ENCODE measurements at regions not wholly inside any gene's neighbourhood (a gene's known extent, or its start where the extent isn't known, plus 50 kb on each side); places are given as distances from the start of the nearest gene placed in this dataset.

DNA sequence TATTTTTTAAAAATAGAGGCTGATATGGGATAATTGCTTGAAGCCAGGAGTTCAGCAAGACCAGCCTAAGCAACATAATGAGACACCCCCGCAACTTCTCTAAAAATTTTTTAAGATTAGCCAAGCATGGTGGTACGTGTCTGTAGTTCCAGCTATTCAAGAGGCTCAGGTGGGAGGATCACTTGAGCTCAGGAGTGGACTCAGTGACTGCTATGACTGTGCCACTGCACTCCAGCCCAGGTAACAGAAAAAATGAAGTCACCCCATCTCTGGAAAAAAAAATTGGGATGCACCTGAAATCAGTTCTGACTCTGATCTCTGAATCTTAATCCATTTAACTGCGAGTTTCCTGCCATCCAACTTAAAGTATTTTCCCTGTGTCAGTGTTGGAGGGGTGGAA lies 124.2 kb downstream of the MRPS6 start:
- no peak for TF ChIP-seq TAF1 (IDR thresholded peaks at IDR 0.05; ENCODE audit: low read depth, low read length)
- no peak for TF ChIP-seq POLR2AphosphoS5 (IDR thresholded peaks at IDR 0.05; ENCODE audit: low read depth, low read length)
- no peak for TF ChIP-seq POLR2A (IDR thresholded peaks at IDR 0.05; ENCODE audit: low read depth, low read length)
- TF ChIP-seq PAX5 (IDR thresholded peaks at IDR 0.05; ENCODE audit: insufficient read depth, low read length, severe bottlenecking): no peak
- TF ChIP-seq SPI1 (IDR thresholded peaks at IDR 0.05; ENCODE audit: low read depth, low read length): no peak
- TF ChIP-seq POU2F2 (IDR thresholded peaks at IDR 0.05; ENCODE audit: low read depth, low read length): no peak

All from GM12891 (cell line).